H9 (cell line): ENCODE measurements at regions not wholly inside any gene's neighbourhood (a gene's known extent, or its start where the extent isn't known, plus 50 kb on each side); places are given as distances from the start of the nearest gene placed in this dataset.

Experiments
- DNase-seq: peaks from one replicate; pipeline ENCODE4 v3.0.0-alpha.2; 2017
- H2AFZ ChIP-seq: one replicate; pipeline ENCODE4 v1.6.1; 2013; ENCODE audit warnings: mild to moderate bottlenecking, low read length, control low read depth, moderate library complexity
- H2AK5ac ChIP-seq: 2 replicates; pipeline ENCODE4 v1.6.1; 2013; ENCODE audit warnings: low read length, control low read depth, mixed read lengths; ENCODE audit not compliant: insufficient read length
- H2BK120ac ChIP-seq: one replicate; pipeline ENCODE4 v1.6.1; 2013; ENCODE audit warnings: low read depth, mild to moderate bottlenecking, low read length, control low read depth, inconsistent platforms; ENCODE audit not compliant: poor library complexity, severe bottlenecking
- H2BK12ac ChIP-seq: 2 replicates; pipeline ENCODE4 v1.6.1; 2013; ENCODE audit warnings: low read length, control low read depth, mixed read lengths, low read depth; ENCODE audit not compliant: insufficient read length
- H2BK15ac ChIP-seq: 2 replicates; pipeline ENCODE4 v1.6.1; 2013; ENCODE audit warnings: low read depth, low read length, control low read depth
- H2BK20ac ChIP-seq: one replicate; pipeline ENCODE4 v1.6.1; 2013; ENCODE audit warnings: low read depth, mild to moderate bottlenecking, low read length, control low read depth, inconsistent platforms; ENCODE audit not compliant: poor library complexity, severe bottlenecking
- H2BK5ac ChIP-seq: 2 replicates; pipeline ENCODE4 v1.6.1; 2013; ENCODE audit warnings: low read length, control low read depth, mixed read lengths; ENCODE audit not compliant: insufficient read length
- H3K14ac ChIP-seq: 2 replicates; pipeline ENCODE4 v1.6.1; 2013; ENCODE audit warnings: low read length, control low read depth; ENCODE audit not compliant: insufficient read depth
- H3K18ac ChIP-seq: 2 replicates; pipeline ENCODE4 v1.6.1; 2013; ENCODE audit warnings: low read depth, mild to moderate bottlenecking, mixed read lengths, low read length, control low read depth; ENCODE audit not compliant: insufficient read length
- H3K23ac ChIP-seq: 2 replicates; pipeline ENCODE4 v1.6.1; 2013; ENCODE audit warnings: low read length, control low read depth, mixed read lengths, low read depth; ENCODE audit not compliant: insufficient read length
- H3K23me2 ChIP-seq: 2 replicates; pipeline ENCODE4 v1.6.1; 2013; ENCODE audit warnings: low read depth, mild to moderate bottlenecking, mixed read lengths, low read length, control low read depth; ENCODE audit not compliant: insufficient read length, poor library complexity, severe bottlenecking
- H3K27ac ChIP-seq: 2 replicates; pipeline ENCODE4 v1.5.1; 2013; ENCODE audit warnings: low read length, control low read depth, mixed read lengths, low read depth; ENCODE audit not compliant: insufficient read length
- H3K27me3 ChIP-seq: 2 replicates; pipeline ENCODE4 v1.6.1; 2013; ENCODE audit warnings: low read length, control low read depth, inconsistent platforms; ENCODE audit not compliant: insufficient read depth
- H3K4ac ChIP-seq: 2 replicates; pipeline ENCODE4 v1.6.1; 2013; ENCODE audit warnings: low read depth, mild to moderate bottlenecking, control low read depth, inconsistent platforms, low read length, moderate library complexity
- H3K4me1 ChIP-seq: 2 replicates; pipeline ENCODE4 v1.6.1; 2013; ENCODE audit warnings: low read length, control low read depth, inconsistent platforms; ENCODE audit not compliant: insufficient read depth
- H3K4me2 ChIP-seq: 2 replicates; pipeline ENCODE4 v1.6.1; 2013; ENCODE audit warnings: low read length, control low read depth, mixed read lengths; ENCODE audit not compliant: insufficient read length, insufficient read depth
- H3K56ac ChIP-seq: 2 replicates; pipeline ENCODE4 v1.6.1; 2013; ENCODE audit warnings: low read depth, mild to moderate bottlenecking, mixed read lengths, low read length, control low read depth; ENCODE audit not compliant: insufficient read length
- H3K79me1 ChIP-seq: 2 replicates; pipeline ENCODE4 v1.6.1; 2013; ENCODE audit warnings: low read depth, mild to moderate bottlenecking, moderate library complexity, low read length, control low read depth, inconsistent platforms; ENCODE audit not compliant: insufficient read depth, poor library complexity, severe bottlenecking
- H3K79me2 ChIP-seq: 2 replicates; pipeline ENCODE4 v1.6.1; 2013; ENCODE audit warnings: low read length, control low read depth, inconsistent platforms; ENCODE audit not compliant: insufficient read depth
- H3K9ac ChIP-seq: 2 replicates; pipeline ENCODE4 v1.6.1; 2013; ENCODE audit warnings: low read length, control low read depth, mixed read lengths; ENCODE audit not compliant: insufficient read length; ENCODE audit errors: extremely low read depth
- H3K9me3 ChIP-seq: one replicate; pipeline ENCODE4 v1.6.1; 2013; ENCODE audit warnings: low read depth, low read length, inconsistent platforms; ENCODE audit not compliant: control insufficient read depth
- H3T11ph ChIP-seq: one replicate; pipeline ENCODE4 v1.6.1; 2013; ENCODE audit warnings: mild to moderate bottlenecking, low read length, control low read depth, inconsistent platforms
- H4K20me1 ChIP-seq: one replicate; pipeline ENCODE4 v1.6.1; 2013; ENCODE audit not compliant: control insufficient read depth, insufficient read length, insufficient read depth
- H4K5ac ChIP-seq: 2 replicates; pipeline ENCODE4 v1.6.1; 2013; ENCODE audit warnings: low read depth, mild to moderate bottlenecking, mixed read lengths, low read length, control low read depth; ENCODE audit not compliant: insufficient read length
- H4K8ac ChIP-seq: replicated peaks from 2 replicates; pipeline ENCODE4 v1.6.1; 2013; ENCODE audit warnings: low read length, control low read depth, mixed read lengths, low read depth; ENCODE audit not compliant: insufficient read length
- H4K91ac ChIP-seq: 2 replicates; pipeline ENCODE4 v1.6.1; 2013; ENCODE audit warnings: low read depth, mild to moderate bottlenecking, moderate library complexity, mixed read lengths, low read length, control low read depth; ENCODE audit not compliant: insufficient read length
- H3K27ac Mint-ChIP-seq, 3 experiments: 2 replicates in 2 of 3; 3 replicates in 1 of 3; pipeline ENCODE4 v1.8.0; 2020 to 2021; ENCODE audit warnings: mixed read lengths in 3 of 3, mild to moderate bottlenecking in 1 of 3, moderate library complexity in 1 of 3
- H3K27me3 Mint-ChIP-seq: 2 replicates; pipeline ENCODE4 v1.8.0; 2021; ENCODE audit warnings: low read depth, mild to moderate bottlenecking, moderate library complexity, mixed read lengths
- H3K36me3 Mint-ChIP-seq, 3 experiments: 2 replicates in 2 of 3; 3 replicates in 1 of 3; pipeline ENCODE4 v1.8.0; 2020 to 2021; ENCODE audit warnings: low read depth in 3 of 3, mixed read lengths in 3 of 3; ENCODE audit not compliant: insufficient read depth in 1 of 3
- H3K4me1 Mint-ChIP-seq, 2 experiments: 2 replicates each; pipeline ENCODE4 v1.8.0; 2020; ENCODE audit warnings: mixed read lengths in 2 of 2
- H3K4me3 Mint-ChIP-seq, 2 experiments: 2 replicates in 1 of 2; 3 replicates in 1 of 2; pipeline ENCODE4 v1.8.0; 2020 to 2021; ENCODE audit warnings: mild to moderate bottlenecking in 2 of 2, mixed read lengths in 2 of 2, moderate library complexity in 1 of 2
- H3K9me3 Mint-ChIP-seq, 2 experiments: 2 replicates in 1 of 2; 3 replicates in 1 of 2; pipeline ENCODE4 v1.8.0; 2020; ENCODE audit warnings: mild to moderate bottlenecking in 2 of 2, mixed read lengths in 2 of 2, moderate library complexity in 1 of 2
- CTCF ChIP-seq: fragments of 200-600 bp; sonication (generic); conservative IDR thresholded peaks from 3 replicates; pipeline ENCODE4 v1.8.0; 2021; ENCODE audit warnings: antibody characterized with exemption, mild to moderate bottlenecking
- WGBS: extraction: QIAGEN DNeasy Blood & Tissue Kit; methylation state at CpG from one replicate; pipeline ENCODE4 v1.1.7; 2013; ENCODE audit warnings: missing lambda C conversion rate, low lambda C conversion rate, mixed read lengths; ENCODE audit not compliant: insufficient read length; ENCODE audit errors: extremely low coverage; 5-methylcytosine and 5-hydroxymethylcytosine counted together

GRCh38 chr22:49330421-49331222 is 497.1 kb downstream of the BRD1 start:
- no peaks in the 10 kb centered on the region for H3K79me1 ChIP-seq
- no peaks in the 10 kb centered on the region; the same call in 1 of the 2 replicates for H3K4me1 ChIP-seq
- no peak overlapping the region for H3K9ac ChIP-seq
- no peak overlapping the region for H2BK120ac ChIP-seq
- H3K27me3 ChIP-seq, result no peaks in the 10 kb centered on the region
- H4K91ac ChIP-seq, result no peak overlapping the region
- Mint-ChIP-seq H3K27me3 (peaks cover 31% of the 10 kb centered on the region), H3K27ac (no peak overlapping the region), H3K4me1 (peaks cover 7 to 8% of the 10 kb centered on the region in 2 experiments), H3K4me3 (no peak overlapping the region), H3K9me3 (peaks cover 9 to 10% of the 10 kb centered on the region in 2 experiments; a peak in 4 of 5 replicates), H3K36me3 (peaks cover 0 to 6% (median 2%) of the 10 kb centered on the region in 3 experiments; a peak in 3 of 7 replicates)
- DNase-seq, result no peak
- no peak overlapping the region for H4K8ac ChIP-seq
- H3K9me3 ChIP-seq, result no peaks in the 10 kb centered on the region
- no peak overlapping the region for H3K56ac ChIP-seq
- no peak overlapping the region for H2BK5ac ChIP-seq
- no peak overlapping the region for H2BK15ac ChIP-seq
- no peaks in the 10 kb centered on the region for H4K20me1 ChIP-seq
- no peak overlapping the region for H3K14ac ChIP-seq
- no peak overlapping the region for H4K5ac ChIP-seq
- H3K4ac ChIP-seq, result no peak overlapping the region
- no peak overlapping the region for H2BK12ac ChIP-seq
- no peak overlapping the region for H2AK5ac ChIP-seq
- H3K23me2 ChIP-seq, result no peaks in the 10 kb centered on the region
- no peaks in the 10 kb centered on the region for H3K79me2 ChIP-seq
- no peak overlapping the region for H2BK20ac ChIP-seq
- H3T11ph ChIP-seq, result no peak overlapping the region
- no peak overlapping the region for H3K27ac ChIP-seq
- H2AFZ ChIP-seq, result no peak overlapping the region
- WGBS, result no CpG with 5 or more reads among the region's 21 CpGs
- no peak overlapping the region for H3K23ac ChIP-seq
- no peak overlapping the region for H3K18ac ChIP-seq
- TF ChIP-seq CTCF, result no peak
- no peak overlapping the region for H3K4me2 ChIP-seq
